ENCODE measurements at regions not wholly inside any gene's neighbourhood (a gene's known extent, or its start where the extent isn't known, plus 50 kb on each side); places are given as distances from the start of the nearest gene placed in this dataset.
"Not testable (repeated sequence)": the region's sequence is repeated elsewhere in the genome, so short reads cannot be mapped to it uniquely, and the experiment has no call there.

GRCh38 chrX:110531873-110532580 is 173.4 kb downstream of the RTL9 start:
- Histone ChIP-seq H3K27me3 (ENCODE audit: insufficient read depth, low read depth, severe bottlenecking) (peaks cover 50% of the 10 kb centered on the region), H3K9me3 (ENCODE audit: severe bottlenecking) (peaks cover 3% of the 10 kb centered on the region), H3K36me3 (no peaks in the 10 kb centered on the region), H3K27ac (no peak overlapping the region), H3K4me3 (ENCODE audit: low read depth, low read length) (no peak overlapping the region)
- DNase-seq = no peak
- no peak for TF ChIP-seq CTCF (IDR thresholded peaks at IDR 0.05; ENCODE audit: low read depth, low read length)

- Histone ChIP-seq H3K27me3 (ENCODE audit: insufficient read depth, low read depth, severe bottlenecking) (peaks cover 53% of the 10 kb centered on the region), H3K9me3 (ENCODE audit: severe bottlenecking) (peaks cover 3% of the 10 kb centered on the region), H3K36me3 (no peaks in the 10 kb centered on the region), H3K4me3 (ENCODE audit: low read depth, low read length) (no peak overlapping the region), H3K27ac (no peak overlapping the region)
- no peak for TF ChIP-seq CTCF (IDR thresholded peaks at IDR 0.05; ENCODE audit: low read depth, low read length)
- no peak for DNase-seq
Measured at GRCh38 chrX:110532581-110532931, 173.9 kb downstream of the RTL9 start.

- Histone ChIP-seq H3K4me3 (ENCODE audit: low read depth, low read length) (no peak overlapping the region), H3K27ac (no peak overlapping the region), H3K27me3 (ENCODE audit: insufficient read depth, low read depth, severe bottlenecking) (peaks cover 38% of the 10 kb centered on the region), H3K9me3 (ENCODE audit: severe bottlenecking) (peaks cover 4% of the 10 kb centered on the region), H3K36me3 (no peaks in the 10 kb centered on the region)
- no peak for DNase-seq
- no peak for TF ChIP-seq CTCF (IDR thresholded peaks at IDR 0.05; ENCODE audit: low read depth, low read length)
Measured at GRCh38 chrX:110536816-110537215, 178.2 kb downstream of the RTL9 start.

GRCh38 chrX:110541266-110541665 is 182.6 kb downstream of the RTL9 start:
- no peak overlapping the region for H3K4me3 ChIP-seq (ENCODE audit: low read depth, low read length)
- no peak for DNase-seq
- no peak overlapping the region for H3K27ac ChIP-seq
- peaks cover 36% of the 10 kb centered on the region for H3K27me3 ChIP-seq (ENCODE audit: insufficient read depth, low read depth, severe bottlenecking)
- H3K9me3 ChIP-seq (ENCODE audit: severe bottlenecking) = peaks cover 4% of the 10 kb centered on the region
- H3K36me3 ChIP-seq = no peaks in the 10 kb centered on the region
- TF ChIP-seq CTCF (IDR thresholded peaks at IDR 0.05; ENCODE audit: low read depth, low read length) = no peak

GRCh38 chrX:110550854-110551253 is 192.2 kb downstream of the RTL9 start:
- H3K27me3 ChIP-seq (ENCODE audit: insufficient read depth, low read depth, severe bottlenecking) = peaks cover 36% of the 10 kb centered on the region
- H3K4me3 ChIP-seq (ENCODE audit: low read depth, low read length); H3K36me3 ChIP-seq; H3K27ac ChIP-seq; H3K9me3 ChIP-seq (ENCODE audit: severe bottlenecking); DNase-seq: not testable (repeated sequence)

- no peak overlapping the region for H3K27ac ChIP-seq
- no peaks in the 10 kb centered on the region for H3K36me3 ChIP-seq
- H3K4me3 ChIP-seq (ENCODE audit: low read depth, low read length) = no peak overlapping the region
- peaks cover 53% of the 10 kb centered on the region for H3K27me3 ChIP-seq (ENCODE audit: insufficient read depth, low read depth, severe bottlenecking)
- TF ChIP-seq CTCF (IDR thresholded peaks at IDR 0.05; ENCODE audit: low read depth, low read length) = no peak
- peaks cover 19% of the 10 kb centered on the region for H3K9me3 ChIP-seq (ENCODE audit: severe bottlenecking)
- DNase-seq = no peak
Measured at GRCh38 chrX:110557864-110558263, 199.2 kb downstream of the RTL9 start.
